ENCODE measurements at regions not wholly inside any gene's neighbourhood (a gene's known extent, or its start where the extent isn't known, plus 50 kb on each side); places are given as distances from the start of the nearest gene placed in this dataset.

GRCh38 chr18:30915336-30915988 is 127.1 kb downstream of the DSC3 start:
- Histone ChIP-seq H3K4me1 (ENCODE audit: control insufficient read depth in 5 of 5, insufficient read depth in 5 of 5, low read length in 5 of 5) (no peaks in the 10 kb centered on the region), H3K27me3 (ENCODE audit: control insufficient read depth in 3 of 3, insufficient read depth in 3 of 3, low read length in 2 of 3) (no peaks in the 10 kb centered on the region), H3K4me3 (no peak overlapping the region), H3K9ac (ENCODE audit: insufficient read depth in 1 of 2, low read length in 2 of 2) (no peak overlapping the region), H3K36me3 (ENCODE audit: control insufficient read depth in 4 of 4, insufficient read depth in 4 of 4, low read length in 4 of 4) (no peaks in the 10 kb centered on the region), H3K27ac (ENCODE audit: low read depth in 1 of 2, low read length in 1 of 2) (no peak overlapping the region), H3K9me3 (ENCODE audit: control insufficient read depth in 4 of 4, insufficient read depth in 3 of 4, low read length in 3 of 4) (no peaks in the 10 kb centered on the region)
- DNase-seq (no peak), ATAC-seq (ENCODE audit: insufficient read depth, low FRiP score) (no peak)
- 65 to 87% methylated on average over 4 of the region's 4 CpGs for WGBS, 2 donors
- TF ChIP-seq CTCF (IDR thresholded peaks at IDR 0.05; ENCODE audit: control extremely low read depth, extremely low read depth): no peak

DNA sequence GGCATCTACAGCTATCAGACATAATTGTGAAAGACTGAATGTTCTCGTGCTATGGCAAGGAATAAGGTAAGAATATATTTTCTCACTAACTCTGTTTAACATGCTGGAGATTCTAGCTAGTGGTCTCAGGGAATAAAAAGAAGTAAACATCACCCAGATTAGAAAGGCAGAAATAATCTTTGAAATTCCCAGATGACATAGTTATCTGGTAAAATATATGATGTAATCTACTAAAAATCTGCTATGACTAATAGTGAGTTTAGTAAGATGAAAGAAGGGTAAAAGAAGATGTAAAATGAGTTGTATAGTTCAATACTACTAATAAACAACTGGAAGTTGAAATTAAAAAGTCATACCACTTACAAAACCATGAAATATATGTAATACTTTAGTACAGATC is 134.2 kb downstream of the DSC3 start:
- H3K27ac ChIP-seq (ENCODE audit: low read depth in 1 of 2, low read length in 1 of 2): no peak overlapping the region
- no peak for DNase-seq
- WGBS, 2 donors: 84 to 94% methylated on average over 1 of the region's 1 CpG
- no peak for TF ChIP-seq CTCF (IDR thresholded peaks at IDR 0.05; ENCODE audit: control extremely low read depth, extremely low read depth)
- H3K4me1 ChIP-seq (ENCODE audit: control insufficient read depth in 5 of 5, insufficient read depth in 5 of 5, low read length in 5 of 5): no peaks in the 10 kb centered on the region
- H3K27me3 ChIP-seq (ENCODE audit: control insufficient read depth in 3 of 3, insufficient read depth in 3 of 3, low read length in 2 of 3): no peaks in the 10 kb centered on the region
- H3K4me3 ChIP-seq: no peak overlapping the region
- H3K9me3 ChIP-seq (ENCODE audit: control insufficient read depth in 4 of 4, insufficient read depth in 3 of 4, low read length in 3 of 4): no peaks in the 10 kb centered on the region
- no peaks in the 10 kb centered on the region for H3K36me3 ChIP-seq (ENCODE audit: control insufficient read depth in 4 of 4, insufficient read depth in 4 of 4, low read length in 4 of 4)
- ATAC-seq (ENCODE audit: insufficient read depth, low FRiP score): no peak
- H3K9ac ChIP-seq (ENCODE audit: insufficient read depth in 1 of 2, low read length in 2 of 2): no peak overlapping the region

DNA sequence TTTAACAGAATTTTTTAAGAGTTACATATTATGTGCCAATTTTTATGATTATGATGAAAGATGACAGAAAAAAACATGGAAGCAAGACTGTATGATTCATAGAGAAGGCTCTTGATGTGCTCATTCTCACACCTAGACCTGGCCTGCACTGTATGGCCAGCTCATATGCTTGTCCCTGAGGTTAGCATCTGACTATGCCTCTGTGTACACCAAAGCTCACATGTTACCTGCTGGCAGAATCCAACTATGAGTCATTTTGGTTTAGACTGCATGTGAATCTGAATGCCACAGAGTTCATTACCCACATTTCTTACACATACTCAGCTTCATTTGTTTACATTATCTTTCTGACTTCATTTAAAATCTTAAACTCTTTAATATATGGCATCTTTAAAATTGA is 139.0 kb downstream of the DSC3 start:
- no peak for ATAC-seq (ENCODE audit: insufficient read depth, low FRiP score)
- Histone ChIP-seq H3K9me3 (ENCODE audit: control insufficient read depth in 4 of 4, insufficient read depth in 3 of 4, low read length in 3 of 4) (no peaks in the 10 kb centered on the region), H3K36me3 (ENCODE audit: control insufficient read depth in 4 of 4, insufficient read depth in 4 of 4, low read length in 4 of 4) (no peaks in the 10 kb centered on the region), H3K4me3 (no peak overlapping the region), H3K9ac (ENCODE audit: insufficient read depth in 1 of 2, low read length in 2 of 2) (no peak overlapping the region), H3K27me3 (ENCODE audit: control insufficient read depth in 3 of 3, insufficient read depth in 3 of 3, low read length in 2 of 3) (no peaks in the 10 kb centered on the region), H3K27ac (ENCODE audit: low read depth in 1 of 2, low read length in 1 of 2) (no peak overlapping the region), H3K4me1 (ENCODE audit: control insufficient read depth in 5 of 5, insufficient read depth in 5 of 5, low read length in 5 of 5) (no peaks in the 10 kb centered on the region)
- no peak for TF ChIP-seq CTCF (IDR thresholded peaks at IDR 0.05; ENCODE audit: control extremely low read depth, extremely low read depth)
- DNase-seq: no peak

Measured in lung (tissue), 11 donors.